ENCODE measurements at regions not wholly inside any gene's neighbourhood (a gene's known extent, or its start where the extent isn't known, plus 50 kb on each side); places are given as distances from the start of the nearest gene placed in this dataset.

GRCh38 chr3:147960786-147961185 is 551.6 kb downstream of the ZIC1 start:
- no peak overlapping the region for H3K4me3 ChIP-seq (ENCODE audit: insufficient read depth, low read length, poor library complexity, severe bottlenecking)
- no peak overlapping the region for H2AFZ ChIP-seq (ENCODE audit: low read depth, low read length, severe bottlenecking)
- H3F3A ChIP-seq (ENCODE audit: insufficient read depth): no peaks in the 10 kb centered on the region
- no peaks in the 10 kb centered on the region for H3K9me3 ChIP-seq (ENCODE audit: insufficient read depth, low read length)
- no peak overlapping the region for H3K27ac ChIP-seq (ENCODE audit: low read depth, low read length)
- no peak overlapping the region for H3K9ac ChIP-seq (ENCODE audit: low read length)
- no peak for TF ChIP-seq CTCF (IDR thresholded peaks at IDR 0.05; ENCODE audit: insufficient read depth, low read length, poor library complexity, severe bottlenecking)
- TF ChIP-seq EZH2phosphoT487 (conservative IDR thresholded peaks at IDR 0.05; ENCODE audit: low read length): no peak
- no peaks in the 10 kb centered on the region for H3K27me3 ChIP-seq (ENCODE audit: low read length)
- H3K36me3 ChIP-seq (ENCODE audit: low read length): no peaks in the 10 kb centered on the region
- no peaks in the 10 kb centered on the region for H3K9me2 ChIP-seq (replicated peaks; ENCODE audit: insufficient read depth, low read length)
- H3K79me2 ChIP-seq (ENCODE audit: insufficient read depth, low read length): no peaks in the 10 kb centered on the region
- no peaks in the 10 kb centered on the region for H4K20me1 ChIP-seq (ENCODE audit: low read depth, low read length)
- no peak overlapping the region for H3K4me2 ChIP-seq (ENCODE audit: low read depth, low read length, poor library complexity, severe bottlenecking)

GRCh38 chr3:147962408-147963164 is 553.4 kb downstream of the ZIC1 start:
- no peak overlapping the region for H3K4me3 ChIP-seq (ENCODE audit: insufficient read depth, low read length, poor library complexity, severe bottlenecking)
- no peaks in the 10 kb centered on the region for H3K36me3 ChIP-seq (ENCODE audit: low read length)
- no peaks in the 10 kb centered on the region for H3K79me2 ChIP-seq (ENCODE audit: insufficient read depth, low read length)
- no peaks in the 10 kb centered on the region for H3K9me3 ChIP-seq (ENCODE audit: insufficient read depth, low read length)
- no peaks in the 10 kb centered on the region for H3F3A ChIP-seq (ENCODE audit: insufficient read depth)
- no peaks in the 10 kb centered on the region for H3K27me3 ChIP-seq (ENCODE audit: low read length)
- H3K4me2 ChIP-seq (ENCODE audit: low read depth, low read length, poor library complexity, severe bottlenecking): no peak overlapping the region
- no peaks in the 10 kb centered on the region for H3K9me2 ChIP-seq (replicated peaks; ENCODE audit: insufficient read depth, low read length)
- no peak overlapping the region for H3K9ac ChIP-seq (ENCODE audit: low read length)
- no peaks in the 10 kb centered on the region for H4K20me1 ChIP-seq (ENCODE audit: low read depth, low read length)
- TF ChIP-seq EZH2phosphoT487 (conservative IDR thresholded peaks at IDR 0.05; ENCODE audit: low read length) (no peak), CTCF (IDR thresholded peaks at IDR 0.05; ENCODE audit: insufficient read depth, low read length, poor library complexity, severe bottlenecking) (no peak)
- no peak overlapping the region for H2AFZ ChIP-seq (ENCODE audit: low read depth, low read length, severe bottlenecking)
- no peak overlapping the region for H3K27ac ChIP-seq (ENCODE audit: low read depth, low read length)

- TF ChIP-seq CTCF (IDR thresholded peaks at IDR 0.05; ENCODE audit: insufficient read depth, low read length, poor library complexity, severe bottlenecking): no peak
- TF ChIP-seq EZH2phosphoT487 (conservative IDR thresholded peaks at IDR 0.05; ENCODE audit: low read length): no peak
- no peaks in the 10 kb centered on the region for H3F3A ChIP-seq (ENCODE audit: insufficient read depth)
- no peaks in the 10 kb centered on the region for H3K27me3 ChIP-seq (ENCODE audit: low read length)
- H3K9ac ChIP-seq (ENCODE audit: low read length): no peak overlapping the region
- no peaks in the 10 kb centered on the region for H3K79me2 ChIP-seq (ENCODE audit: insufficient read depth, low read length)
- H3K9me2 ChIP-seq (replicated peaks; ENCODE audit: insufficient read depth, low read length): no peaks in the 10 kb centered on the region
- no peak overlapping the region for H3K4me2 ChIP-seq (ENCODE audit: low read depth, low read length, poor library complexity, severe bottlenecking)
- H3K27ac ChIP-seq (ENCODE audit: low read depth, low read length): no peak overlapping the region
- no peaks in the 10 kb centered on the region for H4K20me1 ChIP-seq (ENCODE audit: low read depth, low read length)
- H3K36me3 ChIP-seq (ENCODE audit: low read length): no peaks in the 10 kb centered on the region
- H3K9me3 ChIP-seq (ENCODE audit: insufficient read depth, low read length): no peaks in the 10 kb centered on the region
- H3K4me3 ChIP-seq (ENCODE audit: insufficient read depth, low read length, poor library complexity, severe bottlenecking): no peak overlapping the region
- no peak overlapping the region for H2AFZ ChIP-seq (ENCODE audit: low read depth, low read length, severe bottlenecking)
Observed at GRCh38 chr3:147963711-147964110, 554.5 kb downstream of the ZIC1 start.
